Kidney epithelial cell (primary cell): ENCODE measurements at regions not wholly inside any gene's neighbourhood (a gene's known extent, or its start where the extent isn't known, plus 50 kb on each side); places are given as distances from the start of the nearest gene placed in this dataset.

ENCODE experiments used
- DNase-seq: peaks from one replicate; pipeline ENCODE4 v3.0.0-alpha.2; 2010; ENCODE audit warnings: low read depth
- H3K27me3 ChIP-seq: 2 replicates; pipeline ENCODE4 v1.6.0; 2011; ENCODE audit warnings: low read length; ENCODE audit not compliant: control insufficient read depth, insufficient read depth
- H3K36me3 ChIP-seq: 2 replicates; pipeline ENCODE4 v1.5.1; 2011; ENCODE audit warnings: low read length; ENCODE audit not compliant: control insufficient read depth, insufficient read depth
- H3K4me3 ChIP-seq: 2 replicates; pipeline ENCODE4 v1.5.1; 2011; ENCODE audit warnings: low read depth, mild to moderate bottlenecking, control low read depth, low read length
- TF ChIP-seq, protein P1 (sequence below): IDR thresholded peaks from 2 replicates; pipeline ENCODE4 v1.5.1; 2011; ENCODE audit warnings: mild to moderate bottlenecking, moderate library complexity, low read length, control low read depth, inconsistent platforms; ENCODE audit not compliant: insufficient read depth, poor library complexity, severe bottlenecking

DNA sequence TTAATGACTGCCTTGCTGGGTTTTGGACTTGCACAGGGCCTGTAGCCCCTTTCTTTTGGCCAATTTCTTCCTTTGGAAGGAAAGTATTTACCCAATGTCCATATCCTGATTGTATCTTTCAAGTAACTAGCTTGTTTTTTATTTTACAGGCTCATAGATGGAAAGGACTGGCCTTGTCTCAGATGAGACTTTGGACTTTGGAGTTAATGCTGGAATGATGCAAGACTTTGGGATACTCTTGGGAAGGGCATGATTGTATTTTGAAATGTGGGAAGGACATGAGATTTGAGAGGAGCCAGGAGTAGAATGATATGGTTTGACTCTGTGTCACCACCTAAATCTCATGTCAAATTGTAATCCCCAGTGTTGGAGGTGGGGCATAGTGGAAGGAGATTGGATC is 140.1 kb downstream of the C1orf94 start:
- H3K27me3 ChIP-seq: no peaks in the 10 kb centered on the region
- H3K4me3 ChIP-seq: no peak overlapping the region
- TF ChIP-seq, protein P1, sequence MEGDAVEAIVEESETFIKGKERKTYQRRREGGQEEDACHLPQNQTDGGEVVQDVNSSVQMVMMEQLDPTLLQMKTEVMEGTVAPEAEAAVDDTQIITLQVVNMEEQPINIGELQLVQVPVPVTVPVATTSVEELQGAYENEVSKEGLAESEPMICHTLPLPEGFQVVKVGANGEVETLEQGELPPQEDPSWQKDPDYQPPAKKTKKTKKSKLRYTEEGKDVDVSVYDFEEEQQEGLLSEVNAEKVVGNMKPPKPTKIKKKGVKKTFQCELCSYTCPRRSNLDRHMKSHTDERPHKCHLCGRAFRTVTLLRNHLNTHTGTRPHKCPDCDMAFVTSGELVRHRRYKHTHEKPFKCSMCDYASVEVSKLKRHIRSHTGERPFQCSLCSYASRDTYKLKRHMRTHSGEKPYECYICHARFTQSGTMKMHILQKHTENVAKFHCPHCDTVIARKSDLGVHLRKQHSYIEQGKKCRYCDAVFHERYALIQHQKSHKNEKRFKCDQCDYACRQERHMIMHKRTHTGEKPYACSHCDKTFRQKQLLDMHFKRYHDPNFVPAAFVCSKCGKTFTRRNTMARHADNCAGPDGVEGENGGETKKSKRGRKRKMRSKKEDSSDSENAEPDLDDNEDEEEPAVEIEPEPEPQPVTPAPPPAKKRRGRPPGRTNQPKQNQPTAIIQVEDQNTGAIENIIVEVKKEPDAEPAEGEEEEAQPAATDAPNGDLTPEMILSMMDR: no peak
- no peaks in the 10 kb centered on the region for H3K36me3 ChIP-seq
- no peak for DNase-seq

DNA sequence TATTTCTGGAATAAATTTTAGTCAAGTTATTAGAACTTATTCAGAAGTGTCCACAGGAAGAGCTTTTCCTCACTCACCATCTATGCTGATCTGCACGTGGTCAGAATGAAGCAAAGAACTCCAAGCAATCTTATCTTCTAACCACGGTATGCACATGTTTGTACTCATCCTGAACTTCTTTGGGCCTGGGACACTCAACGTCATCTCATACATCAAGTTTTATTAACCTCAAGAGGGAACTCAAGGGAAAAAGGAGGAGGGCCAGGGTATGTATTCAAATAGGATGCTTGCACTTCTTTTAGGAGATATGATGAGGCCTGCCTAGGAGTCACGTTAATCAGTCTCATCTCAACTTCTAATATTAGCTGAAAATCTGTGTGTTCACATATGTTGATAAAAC is 142.5 kb downstream of the C1orf94 start:
- DNase-seq: no peak
- Histone ChIP-seq H3K27me3 (no peaks in the 10 kb centered on the region), H3K4me3 (no peak overlapping the region), H3K36me3 (no peaks in the 10 kb centered on the region)
- TF ChIP-seq, protein P1: no peak

DNA sequence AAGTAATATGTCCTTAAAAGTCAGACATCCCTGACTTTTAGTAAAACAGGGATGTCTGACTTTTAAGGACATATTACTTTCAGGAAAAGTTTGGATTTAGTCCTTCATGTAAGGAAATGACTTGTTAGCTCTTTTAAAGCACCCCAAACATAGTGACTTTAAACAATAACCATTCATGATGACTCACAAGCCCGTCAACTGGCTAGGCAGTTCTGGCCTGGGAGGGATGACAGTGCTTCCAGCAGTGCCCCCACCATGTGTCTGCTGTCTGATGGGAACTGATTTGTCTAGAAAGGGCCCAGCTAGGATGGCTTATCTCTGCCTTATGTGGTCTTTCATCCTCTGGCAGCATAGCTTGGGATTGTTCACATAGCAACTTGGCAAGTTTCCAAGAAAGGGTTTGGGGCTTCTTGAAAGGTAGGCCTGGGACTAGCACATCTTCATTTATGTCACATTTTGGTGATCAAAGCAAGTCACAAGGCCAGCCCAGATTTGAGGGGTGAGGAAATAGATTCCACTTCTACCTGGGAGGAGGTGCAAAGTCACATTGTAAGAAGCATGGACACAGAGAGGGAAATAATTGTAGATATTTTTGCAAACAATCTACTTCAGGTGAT is 143.5 kb downstream of the C1orf94 start:
- H3K4me3 ChIP-seq: no peak overlapping the region
- DNase-seq: no peak
- no peaks in the 10 kb centered on the region for H3K36me3 ChIP-seq
- TF ChIP-seq, protein P1: no peak
- H3K27me3 ChIP-seq: no peaks in the 10 kb centered on the region

DNA sequence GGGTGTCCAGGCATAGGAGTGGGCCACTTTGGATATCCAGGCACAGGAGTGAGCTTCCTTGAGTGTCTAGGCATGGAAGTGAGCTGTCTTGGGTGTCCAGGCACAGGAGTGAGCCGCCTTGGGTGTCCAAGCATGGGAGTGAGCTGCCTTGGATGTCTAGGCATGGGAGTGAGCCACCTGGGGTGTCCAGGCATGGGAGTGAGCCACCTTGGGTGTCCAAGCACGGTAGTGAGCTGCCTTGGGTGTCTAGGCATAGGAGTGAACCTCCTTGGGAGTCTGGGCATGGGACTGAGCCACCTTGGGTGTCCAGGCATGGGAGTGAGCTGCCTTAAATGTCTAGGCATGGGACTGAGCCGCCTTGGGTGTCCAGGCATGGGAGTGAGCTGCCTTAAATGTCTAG is 146.3 kb downstream of the C1orf94 start:
- no peak for DNase-seq
- TF ChIP-seq, protein P1: no peak
- no peaks in the 10 kb centered on the region for H3K36me3 ChIP-seq
- H3K4me3 ChIP-seq: no peak overlapping the region
- H3K27me3 ChIP-seq: no peaks in the 10 kb centered on the region

DNA sequence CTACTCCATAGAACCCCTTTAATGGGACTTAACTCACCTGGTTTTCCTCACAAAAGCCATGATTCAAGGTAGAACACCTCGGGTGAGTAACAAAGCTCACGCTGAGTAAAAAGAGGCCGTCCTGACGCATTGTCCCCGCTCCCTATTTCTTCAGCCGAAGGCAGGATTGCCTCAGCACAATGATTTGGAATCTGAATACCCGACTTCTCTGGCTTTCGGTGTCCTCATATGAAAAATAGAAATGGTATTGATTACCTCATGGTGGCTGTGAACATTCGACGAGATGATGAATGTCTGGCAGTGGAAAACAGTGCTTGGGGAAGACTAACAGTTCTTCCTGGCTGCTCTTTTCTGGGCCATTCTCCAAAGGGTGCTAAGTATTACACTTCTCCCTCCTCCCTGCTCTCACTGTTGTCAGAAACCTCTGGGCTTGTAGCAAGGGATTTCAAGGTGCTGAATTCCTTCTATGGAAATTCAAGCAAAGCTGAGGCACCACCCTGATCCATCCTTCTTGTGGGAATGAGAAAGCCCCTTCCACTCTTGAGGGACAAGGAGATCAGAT is 148.3 kb downstream of the C1orf94 start:
- Histone ChIP-seq H3K36me3 (no peaks in the 10 kb centered on the region), H3K4me3 (no peak overlapping the region), H3K27me3 (no peaks in the 10 kb centered on the region)
- DNase-seq: no peak
- TF ChIP-seq, protein P1: no peak

DNA sequence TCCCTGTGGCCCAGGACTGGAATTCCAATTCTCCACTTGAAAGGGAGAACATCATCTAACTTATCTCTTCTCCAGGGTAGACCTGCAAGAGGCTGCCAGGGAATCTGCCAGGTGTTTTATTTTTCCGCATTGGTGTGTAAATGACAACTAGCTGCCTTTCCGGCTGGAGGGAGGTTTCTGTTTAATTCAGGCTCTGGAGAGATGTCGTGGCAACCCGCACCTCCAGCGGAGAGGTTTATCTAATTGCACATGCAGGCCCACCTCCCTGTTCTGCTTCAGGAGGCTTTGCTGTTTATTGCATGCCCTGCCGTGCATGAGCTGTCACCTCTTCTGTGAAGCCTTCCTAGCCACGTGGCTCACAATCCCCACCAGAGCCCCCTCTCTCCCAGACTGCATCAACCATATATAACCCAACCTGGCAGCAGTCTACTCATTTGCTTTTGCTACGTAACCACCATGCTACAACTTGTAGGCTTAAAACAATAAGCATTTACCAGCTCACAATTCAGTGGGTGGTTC is 151.6 kb downstream of the C1orf94 start:
- H3K36me3 ChIP-seq: no peaks in the 10 kb centered on the region
- TF ChIP-seq, protein P1: no peak
- no peaks in the 10 kb centered on the region for H3K27me3 ChIP-seq
- DNase-seq: no peak
- H3K4me3 ChIP-seq: no peak overlapping the region
